ENCODE measurements at regions not wholly inside any gene's neighbourhood (a gene's known extent, or its start where the extent isn't known, plus 50 kb on each side); places are given as distances from the start of the nearest gene placed in this dataset.

GRCh38 chrX:82127228-82128123 lies 925.6 kb downstream of the SH3BGRL start:
- TF ChIP-seq REST (IDR thresholded peaks at IDR 0.05; ENCODE audit: low read depth) (no peak), MAX (IDR thresholded peaks at IDR 0.05) (no peak), CEBPB (IDR thresholded peaks at IDR 0.05) (no peak), RAD21 (IDR thresholded peaks at IDR 0.05; ENCODE audit: low read depth) (no peak), CREB1 (IDR thresholded peaks at IDR 0.05; ENCODE audit: low read depth) (no peak), USF1 (IDR thresholded peaks at IDR 0.05) (no peak), EGR1 (IDR thresholded peaks at IDR 0.05) (no peak), NFIC (IDR thresholded peaks at IDR 0.05) (no peak), YY1 (IDR thresholded peaks at IDR 0.05; ENCODE audit: low read depth) (no peak), TCF12 (IDR thresholded peaks at IDR 0.05; ENCODE audit: low read depth) (no peak), TAF1 (IDR thresholded peaks at IDR 0.05; ENCODE audit: low read depth) (no peak), TEAD4 (IDR thresholded peaks at IDR 0.05) (no peak), EP300 (IDR thresholded peaks at IDR 0.05; ENCODE audit: borderline replicate concordance) (no peak), FOXM1 (IDR thresholded peaks at IDR 0.05; ENCODE audit: borderline replicate concordance, low read depth) (no peak)

All from Ishikawa (cell line).